GM21619 (cell line): ENCODE measurements at regions not wholly inside any gene's neighbourhood (a gene's known extent, or its start where the extent isn't known, plus 50 kb on each side); places are given as distances from the start of the nearest gene placed in this dataset.

Source experiments
- ATAC-seq: cut with Tn5 transposase; IDR thresholded peaks from one replicate; pipeline ENCODE4 v1.9.1; 2021; ENCODE audit not compliant: unreplicated experiment

DNA sequence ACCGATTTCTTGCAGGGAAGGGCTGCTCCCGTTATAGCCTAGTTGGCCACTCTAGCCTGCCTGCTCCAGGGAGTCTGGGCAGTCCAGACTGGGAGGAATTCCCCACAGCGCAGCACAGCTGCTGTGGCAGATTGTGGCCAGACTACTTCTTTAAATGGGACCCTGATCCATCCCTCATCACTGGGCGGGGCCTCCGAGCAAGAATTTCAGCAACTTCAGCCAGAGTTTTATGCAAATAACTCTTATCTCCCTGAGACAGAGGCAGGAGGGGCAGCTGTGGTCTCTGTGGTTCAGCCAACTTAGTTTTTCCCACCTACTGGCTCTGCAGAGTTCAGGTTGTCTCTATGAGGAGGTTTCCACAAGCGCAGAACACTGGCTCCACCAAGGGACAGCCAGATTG, 1583.2 kb downstream of the SUCLG1 start:
- no peak for ATAC-seq

DNA sequence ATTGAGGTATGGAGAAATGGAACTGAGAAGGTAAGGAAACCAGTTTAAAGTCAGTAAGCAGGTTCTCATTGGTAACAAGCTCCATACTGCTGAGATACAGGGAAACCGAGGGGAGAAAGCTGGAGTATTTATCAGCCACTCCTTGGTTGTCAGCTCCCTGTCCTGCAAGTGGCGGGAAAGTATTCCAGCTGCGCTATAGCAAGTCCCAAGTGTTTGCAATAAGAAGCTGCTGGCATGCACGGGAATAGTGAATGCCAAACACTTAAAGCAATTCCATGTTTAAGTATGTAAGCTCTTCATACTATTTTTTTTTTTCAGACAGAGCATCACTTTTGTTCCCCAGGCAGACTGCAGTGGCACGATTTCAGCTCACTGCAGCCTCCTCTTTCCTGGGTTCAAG, 1601.1 kb downstream of the SUCLG1 start:
- no peak for ATAC-seq

DNA sequence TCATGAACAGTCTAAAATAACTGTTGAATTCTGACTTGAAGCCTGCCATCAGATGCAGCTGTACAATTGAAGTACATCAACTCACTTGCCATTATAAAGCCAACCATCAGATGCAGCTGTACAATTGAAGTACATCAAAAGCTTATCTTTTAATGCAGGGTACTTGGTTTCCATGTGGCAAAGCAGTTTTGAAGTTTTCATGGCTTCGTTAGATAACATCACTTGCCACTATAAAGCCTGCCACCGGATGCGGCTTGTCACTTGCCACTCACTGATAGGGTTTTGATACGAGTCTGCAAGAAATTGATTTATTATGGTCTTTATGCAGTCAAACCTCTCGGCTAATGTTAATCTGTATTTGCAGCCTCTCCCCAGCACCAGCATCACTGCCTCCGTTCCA, 1605.8 kb downstream of the SUCLG1 start:
- no peak for ATAC-seq

DNA sequence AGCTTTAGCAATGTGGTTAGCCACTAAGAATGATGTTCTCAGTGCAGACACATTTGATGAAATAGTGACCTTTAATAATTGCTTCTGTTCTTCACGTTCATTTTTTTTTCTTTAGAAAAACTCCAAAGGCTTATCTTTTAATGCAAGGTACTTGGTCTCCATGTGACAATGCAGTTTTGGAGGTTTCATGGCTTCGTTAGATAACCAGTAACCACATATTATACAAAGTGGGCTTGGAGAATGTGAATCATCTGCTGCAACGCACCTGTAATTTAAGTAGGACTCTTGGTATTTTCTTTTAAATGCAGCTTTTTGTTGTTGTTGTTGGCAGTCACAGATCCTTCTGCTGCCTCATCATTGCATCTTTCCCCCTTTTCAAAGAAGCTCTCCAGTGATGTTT, 1606.3 kb downstream of the SUCLG1 start:
- no peak for ATAC-seq

DNA sequence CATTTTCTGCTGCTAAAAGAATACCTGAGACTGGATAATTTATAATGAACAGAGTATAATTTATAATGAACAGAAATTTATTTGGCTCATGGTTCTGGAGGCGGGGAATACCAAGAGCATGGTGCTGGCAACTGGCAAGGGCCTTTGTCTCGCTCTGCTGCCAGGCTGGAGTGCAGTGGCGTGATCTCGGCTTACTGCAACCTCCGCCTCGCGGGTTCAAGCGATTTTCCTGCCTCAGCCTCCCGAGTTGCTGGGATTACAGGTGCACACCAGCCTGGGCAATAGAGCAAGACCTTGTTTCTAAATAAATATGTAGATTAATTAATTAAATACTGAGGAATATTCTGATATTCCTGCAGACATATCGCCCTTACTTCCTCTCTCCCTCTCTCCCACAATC, 1610.8 kb downstream of the SUCLG1 start:
- no peak for ATAC-seq

DNA sequence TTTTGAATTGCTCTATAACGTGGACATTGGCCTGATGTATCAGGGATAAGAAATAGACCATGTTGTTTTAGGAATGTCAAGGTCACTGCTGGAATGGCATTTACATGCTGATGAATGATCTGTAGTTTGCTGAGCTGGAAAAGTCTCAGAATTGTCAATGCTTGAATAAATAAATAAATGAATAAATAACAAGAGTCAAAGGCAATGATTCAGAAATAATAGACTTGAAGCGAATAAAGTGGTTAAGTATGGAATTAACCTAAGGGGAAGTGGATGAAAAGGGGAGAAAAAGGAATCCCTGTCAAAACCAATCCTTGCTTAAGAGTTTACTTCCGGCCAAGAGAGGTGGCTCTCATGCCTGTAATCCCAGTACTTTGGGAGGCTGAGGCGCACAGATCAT, 1620.0 kb downstream of the SUCLG1 start:
- no peak for ATAC-seq

DNA sequence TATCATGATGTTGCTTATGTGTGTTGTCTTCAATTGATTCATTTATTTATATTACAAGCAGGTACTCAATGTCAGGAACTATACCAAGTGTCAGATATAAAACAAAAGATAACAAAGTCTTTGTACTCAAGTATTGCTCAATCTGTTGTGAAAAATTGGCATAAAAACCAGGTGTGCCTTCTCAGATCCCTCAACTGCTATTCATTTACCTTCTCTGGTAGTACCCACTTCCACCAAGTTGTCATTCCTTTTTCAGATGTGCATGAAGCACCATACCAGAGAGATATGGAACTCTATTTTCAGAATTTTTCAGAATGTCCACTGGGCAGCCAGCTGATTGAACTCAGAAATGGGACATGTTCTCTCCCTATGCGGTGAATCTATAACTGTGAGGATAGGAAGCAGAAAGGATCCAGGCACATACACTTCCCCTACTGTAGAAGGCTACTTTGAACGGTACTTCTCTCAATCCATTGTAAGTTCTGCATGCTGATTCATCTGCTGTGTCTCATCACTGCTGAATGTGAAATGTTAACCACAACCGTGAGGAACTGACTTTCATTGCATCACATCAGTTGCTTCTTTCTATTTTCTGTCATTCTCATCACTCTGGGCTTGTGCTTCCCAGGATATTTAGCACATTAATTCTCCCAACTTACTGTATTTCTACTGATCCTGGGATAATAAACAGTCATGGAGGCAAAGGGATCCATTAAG, 1621.3 kb downstream of the SUCLG1 start:
- no peak for ATAC-seq

DNA sequence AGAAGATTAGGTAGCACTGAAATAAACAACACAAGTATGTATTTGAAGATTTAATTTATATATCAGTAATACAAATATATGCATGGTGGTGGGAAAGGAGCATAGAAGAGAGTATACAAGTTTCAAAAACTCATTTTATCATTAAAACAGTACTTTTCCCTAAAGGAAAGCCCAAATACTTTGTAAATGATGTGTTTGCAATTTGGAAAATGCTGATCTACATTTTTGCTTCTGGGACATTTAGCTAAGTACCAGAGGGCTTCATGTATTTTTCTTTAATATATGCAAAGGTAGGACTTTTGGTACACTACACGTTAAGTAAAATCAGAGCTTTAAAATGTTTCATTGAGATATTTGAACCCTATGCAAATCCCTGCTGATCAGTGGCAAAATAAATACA, 1624.2 kb downstream of the SUCLG1 start:
- no peak for ATAC-seq

DNA sequence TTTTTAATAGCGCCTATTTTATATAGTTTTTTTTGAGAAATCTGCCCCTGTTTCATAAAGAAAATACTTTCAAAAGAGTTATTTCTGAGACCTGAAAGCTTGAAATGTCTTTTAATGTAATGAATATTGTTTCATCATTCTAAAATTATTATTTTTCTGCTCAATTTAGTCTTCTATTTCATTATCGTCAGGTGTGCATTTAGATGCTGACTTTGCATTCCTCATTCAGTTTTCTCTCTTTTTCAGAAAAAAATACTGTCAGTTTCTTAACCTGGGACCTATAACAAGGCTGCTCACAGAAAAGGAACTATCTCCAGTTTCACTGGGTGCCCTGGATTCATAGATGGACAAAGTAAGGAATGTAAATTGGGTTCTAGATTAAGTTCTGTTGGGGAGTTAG, 1631.7 kb downstream of the SUCLG1 start:
- ATAC-seq, result no peak

DNA sequence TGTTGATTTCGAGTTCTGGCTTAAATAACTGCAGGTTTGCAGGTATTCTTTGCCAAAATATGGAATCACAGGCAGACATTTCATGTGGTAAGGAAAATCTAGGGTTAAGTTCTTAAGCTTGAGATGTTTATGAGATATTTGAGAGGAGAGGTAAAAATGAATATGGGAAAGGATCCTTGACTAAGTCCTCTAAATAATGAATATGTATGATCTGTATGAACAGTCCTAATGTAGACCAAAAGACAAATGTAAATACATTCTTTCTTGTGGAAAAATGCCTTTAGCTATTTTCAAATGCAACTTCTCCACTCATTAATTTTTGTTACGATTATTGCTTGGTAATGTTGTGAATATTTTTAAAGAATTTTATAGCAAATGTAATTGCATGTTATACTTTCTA, 1632.6 kb downstream of the SUCLG1 start:
- ATAC-seq, result no peak

DNA sequence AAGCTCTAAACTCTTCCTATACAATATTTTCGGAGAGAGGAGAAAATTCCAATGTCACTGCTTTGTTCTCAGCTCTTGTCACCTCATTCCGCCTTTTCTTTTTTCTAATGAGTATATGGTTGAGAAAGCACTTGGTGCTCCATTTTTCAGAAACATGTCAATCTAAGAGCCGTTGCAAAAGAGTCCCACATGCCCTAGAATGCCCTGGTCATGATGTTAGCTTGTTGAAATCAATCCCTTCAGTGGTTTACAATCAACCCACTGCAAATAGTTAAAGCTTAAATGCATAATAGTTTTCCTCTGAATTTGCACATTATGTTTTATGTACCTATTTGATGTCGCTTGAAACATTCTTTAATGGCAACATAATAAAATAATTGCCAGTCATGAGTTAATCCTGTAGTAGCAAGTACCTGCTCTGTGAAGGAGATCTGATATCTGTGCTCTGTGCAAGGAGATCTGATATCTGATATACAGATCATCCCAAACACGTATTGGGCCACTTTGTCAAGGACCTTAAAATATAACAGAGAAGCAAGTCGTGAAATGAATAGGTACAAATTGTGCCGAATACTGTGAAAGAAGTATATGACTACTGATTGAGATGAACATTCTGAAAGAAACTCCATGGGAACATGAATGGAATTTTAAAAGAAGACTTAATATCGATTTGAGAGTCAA, 1633.5 kb downstream of the SUCLG1 start:
- no peak for ATAC-seq

DNA sequence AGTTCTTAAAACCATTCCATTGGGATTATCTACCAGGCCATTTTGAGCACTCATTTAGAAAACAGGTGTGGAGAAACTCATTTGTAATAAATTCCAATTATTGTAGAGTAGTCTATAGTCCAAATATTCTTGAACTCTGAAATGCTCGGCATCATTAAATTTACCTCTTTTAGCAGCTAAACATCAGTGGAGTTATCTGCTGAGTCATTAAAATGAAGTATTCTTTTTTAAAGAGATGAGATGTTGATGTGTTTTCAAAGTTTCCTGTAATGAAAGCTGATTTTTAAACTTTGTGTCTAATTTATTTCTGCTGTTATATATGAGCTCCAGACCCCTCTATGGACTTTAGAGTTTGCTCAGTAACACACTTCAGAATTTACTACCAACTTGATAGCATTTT, 1635.2 kb downstream of the SUCLG1 start:
- no peak for ATAC-seq

DNA sequence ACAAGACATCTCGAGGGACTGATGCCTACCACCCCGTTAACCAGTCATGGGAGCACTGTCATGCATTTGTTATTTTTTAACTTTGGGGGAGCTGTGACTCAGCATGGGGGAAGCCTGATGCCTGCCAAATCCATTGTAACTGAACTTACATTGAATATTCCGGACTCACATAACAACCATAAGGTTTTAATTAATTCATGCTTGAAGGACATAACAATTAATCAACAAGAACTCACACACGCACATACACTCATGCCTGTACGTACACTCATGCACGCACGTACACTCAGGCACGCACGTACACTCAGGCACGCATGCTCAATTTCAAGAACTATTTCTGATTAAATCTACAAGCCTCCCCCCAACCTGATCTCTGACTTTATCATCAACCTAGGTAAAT, 1639.1 kb downstream of the SUCLG1 start:
- no peak for ATAC-seq

DNA sequence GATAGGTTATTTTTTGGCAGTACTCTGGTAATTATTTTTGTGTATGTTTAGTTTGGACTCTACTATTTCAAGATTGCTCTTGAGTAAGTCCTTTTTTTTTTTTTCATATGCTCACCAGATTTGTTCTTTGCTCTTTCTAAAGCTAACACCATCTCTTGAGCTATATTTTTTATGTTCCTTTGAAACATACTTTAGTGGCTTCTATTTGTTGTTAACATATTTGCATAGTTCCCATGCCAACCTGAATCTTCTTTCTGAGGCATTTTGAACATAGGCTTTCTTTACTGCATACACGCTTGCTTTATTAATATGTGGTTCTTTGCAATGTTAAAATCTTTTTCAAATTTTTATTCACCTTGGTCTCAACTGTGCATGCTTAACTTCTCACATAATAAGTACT, 1644.9 kb downstream of the SUCLG1 start:
- no peak for ATAC-seq

DNA sequence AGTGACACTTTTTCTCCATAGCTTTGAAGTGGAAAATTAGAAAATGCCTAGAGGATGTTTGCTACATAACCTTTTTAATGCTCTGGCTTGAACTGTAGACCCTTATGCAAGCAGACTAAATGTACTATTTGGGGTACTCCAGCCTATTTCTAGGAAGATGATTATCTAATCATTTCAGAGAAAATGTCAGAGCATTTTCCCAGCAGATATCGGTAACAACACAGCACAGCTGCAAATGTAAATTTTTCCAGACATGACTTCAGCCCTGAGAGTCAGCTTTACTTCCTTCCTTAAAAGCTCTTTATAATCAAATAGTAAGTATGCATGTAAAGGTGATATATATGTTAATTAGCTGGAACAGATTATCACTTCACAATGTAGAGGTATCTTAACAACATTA, 1647.1 kb downstream of the SUCLG1 start:
- no peak for ATAC-seq

DNA sequence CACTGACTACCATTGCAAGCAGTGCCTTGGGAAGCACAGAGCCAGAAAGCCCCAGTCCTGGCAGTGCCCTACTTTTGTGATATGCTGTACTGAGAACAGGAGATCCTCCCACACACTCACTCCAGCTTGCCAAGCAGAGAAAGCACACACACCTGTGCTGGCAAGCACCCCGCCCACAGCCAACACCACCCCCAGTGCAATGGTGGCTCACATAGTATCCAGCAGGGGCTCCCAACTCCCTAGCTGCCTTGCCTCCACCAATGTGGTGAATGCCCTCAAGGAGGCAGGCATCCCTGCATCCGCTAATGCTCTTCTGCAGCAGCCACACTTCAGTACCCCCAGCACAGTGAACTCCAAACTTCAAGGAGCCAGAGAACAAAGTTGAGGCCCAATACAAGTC, 1655.8 kb downstream of the SUCLG1 start:
- no peak for ATAC-seq

DNA sequence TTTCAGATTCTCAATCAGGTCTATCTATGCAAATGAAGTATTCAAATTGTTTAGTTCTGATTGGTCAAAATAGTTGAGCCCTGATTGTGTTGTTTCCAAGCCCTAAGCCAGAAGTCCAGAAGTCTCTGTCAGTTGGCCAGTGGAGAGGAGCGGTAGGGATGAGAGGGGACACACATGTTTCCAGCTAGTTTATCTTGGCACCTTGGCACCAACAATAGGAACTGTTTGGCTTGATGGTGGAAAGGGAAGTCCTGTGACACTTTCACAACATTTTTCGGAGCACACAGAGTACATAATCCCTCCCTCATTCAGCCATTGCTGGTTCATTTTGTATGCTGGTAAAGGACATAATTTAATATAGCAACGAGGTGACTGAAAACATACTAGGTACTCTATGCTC, 1661.6 kb downstream of the SUCLG1 start:
- ATAC-seq, result no peak

DNA sequence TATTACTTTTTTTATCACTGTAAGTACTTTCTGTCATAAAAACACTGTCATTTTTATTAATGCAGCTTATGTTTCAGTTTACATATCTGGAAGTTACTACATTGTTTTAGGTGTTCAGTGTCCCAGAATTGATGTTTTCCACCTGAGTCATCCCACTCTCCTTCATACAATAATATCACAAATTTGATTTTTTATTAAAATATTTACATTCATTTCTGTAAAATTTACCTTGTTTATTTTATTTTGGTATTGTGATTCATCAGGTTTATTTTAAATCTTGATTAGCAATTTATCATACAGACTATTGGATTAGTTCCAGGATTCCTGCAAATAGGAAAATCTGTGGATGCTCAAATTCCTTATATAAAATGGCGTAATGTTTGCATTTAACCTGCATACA, 1662.9 kb downstream of the SUCLG1 start:
- ATAC-seq, result no peak

DNA sequence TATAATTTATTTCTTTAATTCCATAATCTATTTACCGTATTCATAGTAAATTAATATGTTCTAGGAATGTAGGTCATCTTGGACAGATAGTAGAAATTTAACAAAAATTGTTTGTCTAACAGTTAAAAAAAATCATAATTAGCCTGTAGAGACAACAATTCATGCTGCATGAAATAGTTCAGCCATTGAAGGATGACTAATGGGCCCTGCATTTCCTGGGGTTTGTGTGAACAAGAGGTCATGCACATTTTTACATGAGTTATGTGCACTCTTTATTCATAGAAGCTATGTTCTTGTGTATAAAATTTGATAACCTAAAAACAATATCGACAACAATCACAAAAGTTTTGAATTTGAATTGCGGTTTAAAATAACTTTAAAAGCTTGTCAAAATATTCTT, 1663.6 kb downstream of the SUCLG1 start:
- no peak for ATAC-seq

DNA sequence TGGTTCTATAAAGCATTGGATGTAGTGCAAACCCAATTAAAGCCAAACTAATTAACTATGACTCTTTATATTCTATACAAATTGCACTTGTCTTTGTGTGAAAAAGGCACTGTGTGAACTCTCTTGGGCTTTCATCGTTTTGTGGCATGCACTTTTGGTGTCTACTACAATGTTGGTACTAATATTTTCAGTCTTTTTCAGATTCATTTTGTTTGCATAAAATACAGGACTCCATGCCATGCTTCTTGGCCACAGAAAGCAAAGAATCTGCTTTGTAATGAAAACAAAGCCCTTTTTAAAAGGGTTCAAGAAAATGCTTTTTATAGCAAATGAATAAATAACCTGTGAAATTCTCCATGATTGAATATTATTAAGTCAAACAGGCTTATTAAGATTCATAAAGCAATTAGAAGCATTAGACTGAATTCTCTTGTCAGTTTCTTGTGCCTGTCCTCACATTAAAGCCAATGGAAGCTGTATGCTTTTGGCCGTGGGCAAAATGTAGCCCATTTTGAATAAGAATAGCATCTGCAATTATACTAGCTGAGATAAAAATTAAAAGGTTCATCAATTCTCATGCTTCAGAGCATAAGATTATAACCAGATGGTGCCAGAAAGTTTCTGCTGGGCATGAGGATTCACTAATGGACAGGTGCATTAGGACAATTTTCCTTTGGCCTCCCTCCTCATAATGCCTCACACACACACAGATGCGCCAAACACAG, 1665.2 kb downstream of the SUCLG1 start:
- ATAC-seq, result no peak

DNA sequence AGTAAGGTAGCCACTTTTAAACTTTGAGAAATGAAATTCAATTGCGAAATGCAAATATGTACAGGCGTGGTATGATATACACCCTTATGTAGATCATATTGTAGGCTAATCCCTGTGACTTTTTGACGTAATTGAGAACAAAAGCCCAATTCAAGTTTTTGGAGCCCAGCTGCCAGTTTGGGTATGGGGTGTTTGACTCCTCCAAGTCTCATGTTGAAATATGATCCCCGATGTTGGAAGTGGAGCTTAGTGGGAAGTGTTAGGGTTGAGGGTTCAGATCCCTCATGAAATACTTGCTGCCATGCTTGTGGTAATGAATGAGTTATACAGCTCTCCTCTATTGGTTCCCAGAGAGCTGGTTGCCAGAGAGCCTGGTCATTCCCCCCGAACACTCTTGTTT, 1666.8 kb downstream of the SUCLG1 start:
- ATAC-seq, result no peak
